ENCODE measurements at regions not wholly inside any gene's neighbourhood (a gene's known extent, or its start where the extent isn't known, plus 50 kb on each side); places are given as distances from the start of the nearest gene placed in this dataset.

DNA sequence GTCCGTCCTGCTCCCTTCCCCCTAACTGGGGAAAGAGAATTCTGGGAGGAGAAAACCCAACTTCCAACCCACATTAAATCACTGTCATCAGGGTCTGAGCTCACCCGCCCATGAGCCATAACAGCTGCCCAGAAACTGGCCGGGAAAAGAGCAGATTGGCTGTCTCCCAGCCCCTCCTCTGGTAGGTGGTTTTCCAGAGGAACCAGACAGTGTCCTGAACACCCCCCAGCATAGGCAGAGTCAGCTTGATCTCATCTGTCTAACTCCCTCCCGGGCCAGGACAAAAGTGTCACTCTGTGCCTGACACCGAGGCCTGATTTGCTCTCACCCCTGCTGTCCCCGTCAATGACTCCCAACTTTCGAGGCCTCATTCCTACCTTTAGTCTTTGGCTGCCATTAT is 197.0 kb downstream of the AXIN2 start:
- H3K4me2 ChIP-seq = no peak overlapping the region
- H3K27me3 ChIP-seq (ENCODE audit: insufficient read depth, low read depth) = no peaks in the 10 kb centered on the region
- H3K4me3 ChIP-seq (IDR thresholded peaks at IDR 0.05; ENCODE audit: insufficient read depth, low read depth, low read length) = no peak overlapping the region
- no peak for TF ChIP-seq CTCF (conservative IDR thresholded peaks at IDR 0.05; ENCODE audit: low read depth, low read length)
- H3K4me1 ChIP-seq (ENCODE audit: low read depth, poor library complexity, severe bottlenecking) = no peaks in the 10 kb centered on the region
- no peaks in the 10 kb centered on the region for H3K79me2 ChIP-seq (ENCODE audit: insufficient read depth, low read depth)
- H3K36me3 ChIP-seq (ENCODE audit: insufficient read depth) = no peaks in the 10 kb centered on the region
- no peaks in the 10 kb centered on the region for H4K20me1 ChIP-seq (ENCODE audit: insufficient read depth)
- H2AFZ ChIP-seq (ENCODE audit: low read depth) = no peak overlapping the region
- H3K9ac ChIP-seq = no peak overlapping the region
- H3K27ac ChIP-seq = no peak overlapping the region

DNA sequence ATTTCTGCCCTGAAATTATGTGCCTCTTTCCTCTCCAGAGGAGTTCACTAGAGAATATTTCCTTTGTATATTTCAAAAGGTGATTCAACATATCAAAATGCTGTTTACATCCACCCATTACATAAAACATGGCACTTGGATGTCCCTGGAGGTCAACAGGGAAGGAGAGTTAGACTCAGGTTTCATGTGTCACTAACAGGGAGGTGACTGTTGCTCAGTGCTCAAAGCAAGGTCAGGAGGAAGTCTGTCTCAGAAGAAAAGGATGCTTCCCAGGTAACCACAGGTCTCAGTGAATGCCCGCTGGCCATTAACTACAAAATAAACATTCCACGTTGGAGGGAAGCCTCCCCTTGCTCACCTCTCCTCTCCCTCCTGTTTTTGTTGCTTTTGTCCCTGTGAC is 198.6 kb downstream of the AXIN2 start:
- no peak overlapping the region for H2AFZ ChIP-seq (ENCODE audit: low read depth)
- no peak overlapping the region for H3K27ac ChIP-seq
- H3K4me3 ChIP-seq (IDR thresholded peaks at IDR 0.05; ENCODE audit: insufficient read depth, low read depth, low read length) = no peak overlapping the region
- H3K79me2 ChIP-seq (ENCODE audit: insufficient read depth, low read depth) = no peaks in the 10 kb centered on the region
- H3K4me1 ChIP-seq (ENCODE audit: low read depth, poor library complexity, severe bottlenecking) = no peaks in the 10 kb centered on the region
- no peak overlapping the region for H3K9ac ChIP-seq
- H4K20me1 ChIP-seq (ENCODE audit: insufficient read depth) = no peaks in the 10 kb centered on the region
- H3K4me2 ChIP-seq = no peak overlapping the region
- H3K27me3 ChIP-seq (ENCODE audit: insufficient read depth, low read depth) = no peaks in the 10 kb centered on the region
- TF ChIP-seq CTCF (conservative IDR thresholded peaks at IDR 0.05; ENCODE audit: low read depth, low read length) = no peak
- no peaks in the 10 kb centered on the region for H3K36me3 ChIP-seq (ENCODE audit: insufficient read depth)

DNA sequence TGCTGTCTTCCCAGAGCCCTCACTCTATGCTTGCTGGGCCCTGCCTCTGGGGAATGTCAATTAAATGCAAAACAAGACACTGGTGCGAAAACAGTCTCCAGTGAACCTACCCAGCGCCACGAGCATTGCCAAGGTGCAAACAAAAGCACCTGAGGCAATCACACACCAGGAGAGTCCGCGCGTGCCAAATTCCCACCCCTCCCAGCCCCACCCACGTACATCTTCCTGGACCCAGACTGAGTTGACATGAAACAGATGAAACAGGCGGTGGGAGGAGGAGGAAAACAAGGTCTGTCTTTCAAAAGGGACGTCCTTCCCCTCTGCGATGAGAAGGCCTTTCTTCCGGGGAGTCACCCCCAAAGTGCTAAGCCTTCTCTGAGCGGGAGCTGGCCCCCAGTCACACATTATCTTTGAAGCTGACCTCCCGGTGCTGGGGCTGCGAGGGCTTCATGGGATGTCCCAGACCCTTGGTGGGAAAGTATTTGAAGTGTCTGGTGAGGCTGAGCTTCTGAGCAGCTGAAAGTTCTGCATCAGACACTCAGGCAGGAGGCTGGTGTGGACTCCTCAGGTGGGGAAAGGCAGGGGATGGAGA is 200.4 kb downstream of the AXIN2 start:
- no peak overlapping the region for H3K9ac ChIP-seq
- no peaks in the 10 kb centered on the region for H3K27me3 ChIP-seq (ENCODE audit: insufficient read depth, low read depth)
- H3K36me3 ChIP-seq (ENCODE audit: insufficient read depth) = no peaks in the 10 kb centered on the region
- H3K4me1 ChIP-seq (ENCODE audit: low read depth, poor library complexity, severe bottlenecking) = no peaks in the 10 kb centered on the region
- no peak overlapping the region for H3K27ac ChIP-seq
- H4K20me1 ChIP-seq (ENCODE audit: insufficient read depth) = no peaks in the 10 kb centered on the region
- H3K79me2 ChIP-seq (ENCODE audit: insufficient read depth, low read depth) = no peaks in the 10 kb centered on the region
- H3K4me2 ChIP-seq = no peak overlapping the region
- no peak overlapping the region for H3K4me3 ChIP-seq (IDR thresholded peaks at IDR 0.05; ENCODE audit: insufficient read depth, low read depth, low read length)
- no peak for TF ChIP-seq CTCF (conservative IDR thresholded peaks at IDR 0.05; ENCODE audit: low read depth, low read length)
- no peak overlapping the region for H2AFZ ChIP-seq (ENCODE audit: low read depth)

DNA sequence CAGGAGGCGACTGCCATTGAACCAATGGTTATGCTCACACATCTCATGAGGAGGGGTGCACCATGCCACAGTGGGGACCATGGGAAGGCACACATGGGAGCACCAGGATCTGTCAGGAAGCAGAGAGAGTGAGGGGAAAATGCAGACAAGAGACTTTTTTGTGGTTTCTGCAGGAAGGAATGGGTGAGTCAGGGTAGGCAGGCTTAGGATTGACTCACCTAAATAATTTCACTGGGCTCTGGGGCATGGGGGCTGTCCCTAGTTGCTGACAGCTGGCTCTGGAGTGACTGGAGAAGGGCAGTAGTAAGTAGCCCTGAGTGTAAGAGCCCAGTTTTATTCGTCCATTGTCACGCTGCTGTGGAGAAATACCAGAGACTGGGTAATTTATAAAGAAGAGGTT is 202.4 kb downstream of the AXIN2 start:
- no peaks in the 10 kb centered on the region for H3K27me3 ChIP-seq (ENCODE audit: insufficient read depth, low read depth)
- no peak overlapping the region for H3K4me3 ChIP-seq (IDR thresholded peaks at IDR 0.05; ENCODE audit: insufficient read depth, low read depth, low read length)
- H3K4me2 ChIP-seq = no peak overlapping the region
- H3K9ac ChIP-seq = no peak overlapping the region
- no peak for TF ChIP-seq CTCF (conservative IDR thresholded peaks at IDR 0.05; ENCODE audit: low read depth, low read length)
- H3K4me1 ChIP-seq (ENCODE audit: low read depth, poor library complexity, severe bottlenecking) = no peaks in the 10 kb centered on the region
- no peak overlapping the region for H2AFZ ChIP-seq (ENCODE audit: low read depth)
- no peak overlapping the region for H3K27ac ChIP-seq
- H4K20me1 ChIP-seq (ENCODE audit: insufficient read depth) = no peaks in the 10 kb centered on the region
- no peaks in the 10 kb centered on the region for H3K36me3 ChIP-seq (ENCODE audit: insufficient read depth)
- no peaks in the 10 kb centered on the region for H3K79me2 ChIP-seq (ENCODE audit: insufficient read depth, low read depth)

All from KMS-11 (cell line).